ENCODE measurements at regions not wholly inside any gene's neighbourhood (a gene's known extent, or its start where the extent isn't known, plus 50 kb on each side); places are given as distances from the start of the nearest gene placed in this dataset.

- intact Hi-C loops (cut with micrococcal nuclease; ENCODE audit: unreplicated experiment): no loop called here
- no peak for FAIRE-seq
- no TSS peak for BruUV-seq (replicated peaks)
These were observed 296.3 kb downstream of the TNS1 start for GRCh38 chr2:217706513-217706912.

More at GRCh38 chr2:217706513-217706912, 296.3 kb downstream of the TNS1 start:
- ChIA-PET RAD21 (ENCODE audit: unreplicated experiment) (interaction anchor here (1.0 kb wide), 1 partner anchor 55 kb away, joined by 4 read pairs; no protein-coding TSS in a partner anchor), POLR2A (no interaction called here), SMC1A (ENCODE audit: uncharacterized antibody, unreplicated experiment) (no interaction called here), CTCF (interaction anchor here (1.1 kb wide), 1 partner anchor 56 kb away, joined by 4 read pairs; no protein-coding TSS in a partner anchor)
- no peak overlapping the region for H3K9ac ChIP-seq (ENCODE audit: control insufficient read depth, insufficient read depth, low read length)
- TF ChIP-seq STAT3 (IDR thresholded peaks at IDR 0.05; ENCODE audit: low read depth, low read length) (no peak), MLLT1 (IDR thresholded peaks at IDR 0.05) (no peak), ZNF207 (IDR thresholded peaks at IDR 0.05; ENCODE audit: borderline replicate concordance) (no peak), BCL3 (IDR thresholded peaks at IDR 0.05; ENCODE audit: borderline replicate concordance, insufficient read depth, low read depth, low read length, poor library complexity, severe bottlenecking) (no peak), IKZF2 (IDR thresholded peaks at IDR 0.05) (no peak), TCF7 (IDR thresholded peaks at IDR 0.05; ENCODE audit: borderline replicate concordance) (no peak), PRDM15 (CRISPR knock-in tag; IDR thresholded peaks at IDR 0.05) (no peak), CREB1 (IDR thresholded peaks at IDR 0.05; ENCODE audit: low read depth) (no peak), SPI1 (IDR thresholded peaks at IDR 0.05; ENCODE audit: borderline replicate concordance, insufficient read depth, low read depth, low read length) (no peak), E4F1 (IDR thresholded peaks at IDR 0.05; ENCODE audit: borderline replicate concordance, partially characterized antibody) (no peak), USF2 (IDR thresholded peaks at IDR 0.05; ENCODE audit: borderline replicate concordance, low read depth, low read length) (no peak), TAF1 (IDR thresholded peaks at IDR 0.05; ENCODE audit: borderline replicate concordance, low read depth, low read length) (no peak)
- no peak for DNase-seq (ENCODE audit: low read depth, low spot score)
- no peak for ATAC-seq
- in situ Hi-C loops (cut with MboI): no loop called here
- H3K4me1 ChIP-seq (ENCODE audit: control insufficient read depth, insufficient read depth, low read length): no peaks in the 10 kb centered on the region
- H3K9me3 ChIP-seq (replicated peaks; ENCODE audit: control insufficient read depth, insufficient read depth, low read length): no peaks in the 10 kb centered on the region; the same call in 2 of the 3 replicates
- no peaks in the 10 kb centered on the region for H3K36me3 ChIP-seq (ENCODE audit: control insufficient read depth in 2 of 2, insufficient read depth in 2 of 2, low read length in 1 of 2)
- H2AFZ ChIP-seq (ENCODE audit: control insufficient read depth, low read depth, low read length): no peak overlapping the region
- H3K4me3 ChIP-seq: no peak overlapping the region
- WGBS (ENCODE audit: insufficient coverage, insufficient replicate concordance, low lambda C conversion rate, missing lambda C conversion rate): no CpG with 5 or more reads among the region's 2 CpGs
- H3K79me2 ChIP-seq (ENCODE audit: control insufficient read depth, insufficient read depth, low read length): no peaks in the 10 kb centered on the region
- H4K20me1 ChIP-seq (ENCODE audit: control insufficient read depth, insufficient read depth): no peaks in the 10 kb centered on the region
- H3K4me2 ChIP-seq (ENCODE audit: control insufficient read depth, insufficient read depth): no peak overlapping the region
- peaks cover 0 to 5% of the 10 kb centered on the region in 2 experiments; a peak in 3 of 4 replicates for H3K27me3 ChIP-seq (replicated peaks in 1 of 2; ENCODE audit: control insufficient read depth in 2 of 2, insufficient read depth in 2 of 2, low read length in 1 of 2)
- no peak overlapping the region for H3K27ac ChIP-seq (ENCODE audit: control insufficient read depth, insufficient read depth)

Measured in GM12878 (cell line).